ENCODE measurements at regions not wholly inside any gene's neighbourhood (a gene's known extent, or its start where the extent isn't known, plus 50 kb on each side); places are given as distances from the start of the nearest gene placed in this dataset.

DNA sequence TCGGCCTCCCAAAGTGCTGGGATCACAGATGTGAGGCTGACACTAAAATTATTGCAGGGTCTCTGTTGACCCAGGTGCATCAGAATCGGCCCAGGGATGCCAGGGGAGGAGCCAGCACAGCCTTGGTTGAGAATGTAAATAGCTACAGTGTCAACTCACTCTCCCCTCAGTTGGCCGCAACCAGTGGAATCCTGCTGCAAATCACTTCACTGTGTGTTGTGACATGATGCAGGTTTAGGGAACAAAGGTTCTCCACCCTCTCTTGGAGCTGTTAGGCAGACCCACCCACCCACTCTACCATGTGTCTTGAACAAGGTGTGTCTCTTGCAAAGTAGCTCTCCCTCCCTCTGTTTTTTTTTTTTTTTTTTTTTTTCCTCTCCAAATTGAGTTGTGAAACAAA lies 60.5 kb upstream of the SOD1 start:
- TF ChIP-seq, protein P1, sequence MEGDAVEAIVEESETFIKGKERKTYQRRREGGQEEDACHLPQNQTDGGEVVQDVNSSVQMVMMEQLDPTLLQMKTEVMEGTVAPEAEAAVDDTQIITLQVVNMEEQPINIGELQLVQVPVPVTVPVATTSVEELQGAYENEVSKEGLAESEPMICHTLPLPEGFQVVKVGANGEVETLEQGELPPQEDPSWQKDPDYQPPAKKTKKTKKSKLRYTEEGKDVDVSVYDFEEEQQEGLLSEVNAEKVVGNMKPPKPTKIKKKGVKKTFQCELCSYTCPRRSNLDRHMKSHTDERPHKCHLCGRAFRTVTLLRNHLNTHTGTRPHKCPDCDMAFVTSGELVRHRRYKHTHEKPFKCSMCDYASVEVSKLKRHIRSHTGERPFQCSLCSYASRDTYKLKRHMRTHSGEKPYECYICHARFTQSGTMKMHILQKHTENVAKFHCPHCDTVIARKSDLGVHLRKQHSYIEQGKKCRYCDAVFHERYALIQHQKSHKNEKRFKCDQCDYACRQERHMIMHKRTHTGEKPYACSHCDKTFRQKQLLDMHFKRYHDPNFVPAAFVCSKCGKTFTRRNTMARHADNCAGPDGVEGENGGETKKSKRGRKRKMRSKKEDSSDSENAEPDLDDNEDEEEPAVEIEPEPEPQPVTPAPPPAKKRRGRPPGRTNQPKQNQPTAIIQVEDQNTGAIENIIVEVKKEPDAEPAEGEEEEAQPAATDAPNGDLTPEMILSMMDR (IDR thresholded peaks at IDR 0.05; ENCODE audit: extremely low read depth in 1 of 2, insufficient read depth in 1 of 2, low read depth in 1 of 2, low read length in 2 of 2): no peak
- no peak for TF ChIP-seq POLR2A (IDR thresholded peaks at IDR 0.05; ENCODE audit: low read depth, low read length)
- TF ChIP-seq POLR2AphosphoS5 (IDR thresholded peaks at IDR 0.05; ENCODE audit: insufficient read depth, low read depth, low read length): no peak
- TF ChIP-seq, protein P2, sequence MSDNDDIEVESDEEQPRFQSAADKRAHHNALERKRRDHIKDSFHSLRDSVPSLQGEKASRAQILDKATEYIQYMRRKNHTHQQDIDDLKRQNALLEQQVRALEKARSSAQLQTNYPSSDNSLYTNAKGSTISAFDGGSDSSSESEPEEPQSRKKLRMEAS (IDR thresholded peaks at IDR 0.05; ENCODE audit: insufficient read depth, insufficient read length): no peak
- no peak for TF ChIP-seq FOS (IDR thresholded peaks at IDR 0.05; ENCODE audit: borderline replicate concordance, insufficient read depth, low read length)
- TF ChIP-seq EZH2 (IDR thresholded peaks at IDR 0.05; ENCODE audit: borderline replicate concordance, low read depth, low read length, severe bottlenecking): no peak
- no peak for TF ChIP-seq MYC (IDR thresholded peaks at IDR 0.05; ENCODE audit: low read depth, low read length)
- TF ChIP-seq JUN (IDR thresholded peaks at IDR 0.05; ENCODE audit: borderline replicate concordance, insufficient read depth, insufficient read length, low read depth): no peak
- TF ChIP-seq GATA2 (IDR thresholded peaks at IDR 0.05; ENCODE audit: insufficient read depth, insufficient read length, low read depth, low read length): no peak
